ENCODE measurements at regions not wholly inside any gene's neighbourhood (a gene's known extent, or its start where the extent isn't known, plus 50 kb on each side); places are given as distances from the start of the nearest gene placed in this dataset.

GRCh38 chr13:105799155-105799554, 736.3 kb downstream of the EFNB2 start:
- H3K9me3 ChIP-seq (ENCODE audit: low read length): no peaks in the 10 kb centered on the region
- no peak overlapping the region for H3K4me3 ChIP-seq (ENCODE audit: low read depth, low read length, poor library complexity, severe bottlenecking)
- ChIA-PET CTCF (ENCODE audit: unreplicated experiment) (no interaction called here), POLR2A (no interaction called here)
- H4K20me1 ChIP-seq (ENCODE audit: insufficient read depth, low read length): no peaks in the 10 kb centered on the region
- DNase-seq (ENCODE audit: low spot score): no peak
- no peaks in the 10 kb centered on the region for H3K79me2 ChIP-seq (ENCODE audit: insufficient read depth, low read depth, low read length)
- no peaks in the 10 kb centered on the region for H3K9me2 ChIP-seq (ENCODE audit: insufficient read depth, low read length)
- no peak for TF ChIP-seq EZH2phosphoT487 (IDR thresholded peaks at IDR 0.05; ENCODE audit: borderline replicate concordance, low read depth, low read length)
- no peak for TF ChIP-seq CTCF (conservative IDR thresholded peaks at IDR 0.05; ENCODE audit: low read length)
- no peak overlapping the region for H3K4me2 ChIP-seq (ENCODE audit: low read length)
- intact Hi-C loops (cut with micrococcal nuclease; ENCODE audit: unreplicated experiment): no loop called here
- H3K27ac ChIP-seq (ENCODE audit: low read depth, low read length, poor library complexity, severe bottlenecking): no peak overlapping the region
- H3K4me1 ChIP-seq (ENCODE audit: insufficient read depth, low read length, poor library complexity, severe bottlenecking): no peaks in the 10 kb centered on the region
- no peak overlapping the region for H2AFZ ChIP-seq (ENCODE audit: low read length)
- no TSS peak for BruUV-seq (replicated peaks)
- H3K36me3 ChIP-seq (ENCODE audit: insufficient read depth, low read length): no peaks in the 10 kb centered on the region

GRCh38 chr13:105798541-105798940, 736.9 kb downstream of the EFNB2 start:
- TF ChIP-seq CTCF (conservative IDR thresholded peaks at IDR 0.05; ENCODE audit: low read length): no peak
- no peak for TF ChIP-seq EZH2phosphoT487 (IDR thresholded peaks at IDR 0.05; ENCODE audit: borderline replicate concordance, low read depth, low read length)
- intact Hi-C loops (cut with micrococcal nuclease; ENCODE audit: unreplicated experiment): no loop called here
- DNase-seq (ENCODE audit: low spot score): no peak

GRCh38 chr13:105796081-105796480, 739.4 kb downstream of the EFNB2 start:
- intact Hi-C loops (cut with micrococcal nuclease; ENCODE audit: unreplicated experiment): no loop called here
- TF ChIP-seq EZH2phosphoT487 (IDR thresholded peaks at IDR 0.05; ENCODE audit: borderline replicate concordance, low read depth, low read length) (no peak), CTCF (conservative IDR thresholded peaks at IDR 0.05; ENCODE audit: low read length) (no peak)
- no peaks in the 10 kb centered on the region for H3K4me1 ChIP-seq (ENCODE audit: insufficient read depth, low read length, poor library complexity, severe bottlenecking)

More at GRCh38 chr13:105798541-105798940, 736.9 kb downstream of the EFNB2 start:
- Histone ChIP-seq H3K4me3 (ENCODE audit: low read depth, low read length, poor library complexity, severe bottlenecking) (no peak overlapping the region), H3K79me2 (ENCODE audit: insufficient read depth, low read depth, low read length) (no peaks in the 10 kb centered on the region), H3K9me3 (ENCODE audit: low read length) (no peaks in the 10 kb centered on the region), H3K4me2 (ENCODE audit: low read length) (no peak overlapping the region), H3K27ac (ENCODE audit: low read depth, low read length, poor library complexity, severe bottlenecking) (no peak overlapping the region), H4K20me1 (ENCODE audit: insufficient read depth, low read length) (no peaks in the 10 kb centered on the region), H2AFZ (ENCODE audit: low read length) (no peak overlapping the region), H3K9me2 (ENCODE audit: insufficient read depth, low read length) (no peaks in the 10 kb centered on the region), H3K36me3 (ENCODE audit: insufficient read depth, low read length) (no peaks in the 10 kb centered on the region), H3K4me1 (ENCODE audit: insufficient read depth, low read length, poor library complexity, severe bottlenecking) (no peaks in the 10 kb centered on the region)
- no TSS peak for BruUV-seq (replicated peaks)
- ChIA-PET POLR2A (no interaction called here), CTCF (ENCODE audit: unreplicated experiment) (no interaction called here)

More at GRCh38 chr13:105796081-105796480, 739.4 kb downstream of the EFNB2 start:
- POLR2A ChIA-PET: no interaction called here
- no peak overlapping the region for H3K4me3 ChIP-seq (ENCODE audit: low read depth, low read length, poor library complexity, severe bottlenecking)
- H4K20me1 ChIP-seq (ENCODE audit: insufficient read depth, low read length): no peaks in the 10 kb centered on the region
- no peaks in the 10 kb centered on the region for H3K36me3 ChIP-seq (ENCODE audit: insufficient read depth, low read length)
- no TSS peak for BruUV-seq (replicated peaks)
- no peak for DNase-seq (ENCODE audit: low spot score)
- H3K9me3 ChIP-seq (ENCODE audit: low read length): no peaks in the 10 kb centered on the region
- H3K4me2 ChIP-seq (ENCODE audit: low read length): no peak overlapping the region
- no peaks in the 10 kb centered on the region for H3K9me2 ChIP-seq (ENCODE audit: insufficient read depth, low read length)
- no peaks in the 10 kb centered on the region for H3K79me2 ChIP-seq (ENCODE audit: insufficient read depth, low read depth, low read length)
- CTCF ChIA-PET (ENCODE audit: unreplicated experiment): no interaction called here
- no peak overlapping the region for H3K27ac ChIP-seq (ENCODE audit: low read depth, low read length, poor library complexity, severe bottlenecking)
- H2AFZ ChIP-seq (ENCODE audit: low read length): no peak overlapping the region

Measured in OCI-LY7 (cell line).